ENCODE measurements at regions not wholly inside any gene's neighbourhood (a gene's known extent, or its start where the extent isn't known, plus 50 kb on each side); places are given as distances from the start of the nearest gene placed in this dataset.

GRCh38 chr7:81206667-81207360 lies 288.0 kb upstream of the SEMA3C start:
- TF ChIP-seq, protein P1, sequence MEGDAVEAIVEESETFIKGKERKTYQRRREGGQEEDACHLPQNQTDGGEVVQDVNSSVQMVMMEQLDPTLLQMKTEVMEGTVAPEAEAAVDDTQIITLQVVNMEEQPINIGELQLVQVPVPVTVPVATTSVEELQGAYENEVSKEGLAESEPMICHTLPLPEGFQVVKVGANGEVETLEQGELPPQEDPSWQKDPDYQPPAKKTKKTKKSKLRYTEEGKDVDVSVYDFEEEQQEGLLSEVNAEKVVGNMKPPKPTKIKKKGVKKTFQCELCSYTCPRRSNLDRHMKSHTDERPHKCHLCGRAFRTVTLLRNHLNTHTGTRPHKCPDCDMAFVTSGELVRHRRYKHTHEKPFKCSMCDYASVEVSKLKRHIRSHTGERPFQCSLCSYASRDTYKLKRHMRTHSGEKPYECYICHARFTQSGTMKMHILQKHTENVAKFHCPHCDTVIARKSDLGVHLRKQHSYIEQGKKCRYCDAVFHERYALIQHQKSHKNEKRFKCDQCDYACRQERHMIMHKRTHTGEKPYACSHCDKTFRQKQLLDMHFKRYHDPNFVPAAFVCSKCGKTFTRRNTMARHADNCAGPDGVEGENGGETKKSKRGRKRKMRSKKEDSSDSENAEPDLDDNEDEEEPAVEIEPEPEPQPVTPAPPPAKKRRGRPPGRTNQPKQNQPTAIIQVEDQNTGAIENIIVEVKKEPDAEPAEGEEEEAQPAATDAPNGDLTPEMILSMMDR (conservative IDR thresholded peaks at IDR 0.05 in 1 of 2, IDR thresholded peaks at IDR 0.05 in 1 of 2; ENCODE audit: low read depth in 1 of 2, low read length in 2 of 2): no peak
- no peak for TF ChIP-seq EZH2 (IDR thresholded peaks at IDR 0.05; ENCODE audit: low read length, missing control alignments)

Data from fibroblast of lung (primary cell).